B cell (primary cell): ENCODE measurements at regions not wholly inside any gene's neighbourhood (a gene's known extent, or its start where the extent isn't known, plus 50 kb on each side); places are given as distances from the start of the nearest gene placed in this dataset.
"Not testable (repeated sequence)": the region's sequence is repeated elsewhere in the genome, so short reads cannot be mapped to it uniquely, and the experiment has no call there.

Source experiments
- ATAC-seq: fragments of 200-7000 bp; cut with Tn5 transposase; one replicate; pipeline ENCODE4 v1.10.0; 2021; ENCODE audit warnings: low read depth, mild to moderate bottlenecking, moderate number of reproducible peaks, moderate library complexity
- CTCF ChIA-PET: fragments of 350-600 bp; sonication (Branson Sonifier 250); formaldehyde crosslinking; loops from one replicate; lab custom pipeline; 2021; ENCODE audit warnings: antibody characterized with exemption, inconsistent platforms; lab: Charles Lee
- POLR2A ChIA-PET: fragments of 350-600 bp; sonication (Branson Sonifier 250); formaldehyde crosslinking; loops from one replicate; lab custom pipeline; 2021; ENCODE audit warnings: antibody characterized with exemption; lab: Charles Lee
- DNase-seq: peaks from one replicate; pipeline ENCODE4 v3.0.0; 2013
- H2AFZ ChIP-seq: 2 replicates; pipeline ENCODE4 v1.6.1; 2012; ENCODE audit warnings: mild to moderate bottlenecking, low read depth, low read length; ENCODE audit not compliant: insufficient read depth, poor library complexity, severe bottlenecking
- H3K27ac ChIP-seq, 2 donors: 1 replicate in 1 of 2; 2 replicates in 1 of 2; pipeline ENCODE4 v1.5.1; 2012 to 2013; ENCODE audit warnings: low read length in 2 of 2, mild to moderate bottlenecking in 2 of 2, moderate library complexity in 1 of 2
- H3K27me3 ChIP-seq, 4 experiments: fragments of 200-600 bp in 1 of 4; sonication (generic) in 1 of 4; replicated peaks in 1 of 4; 1 replicate in 2 of 4; 2 replicates in 2 of 4; pipeline versions ENCODE4 v1.6.1 to v1.7.0; 2013 to 2016; ENCODE audit warnings: low read length in 3 of 4, mild to moderate bottlenecking in 2 of 4, mixed read lengths in 1 of 4, moderate library complexity in 1 of 4; ENCODE audit not compliant: insufficient read depth in 4 of 4, control insufficient read depth in 3 of 4; ENCODE audit errors: control extremely low read depth in 1 of 4
- H3K36me3 ChIP-seq, 2 experiments: replicated peaks in 1 of 2; 1 replicate in 1 of 2; 2 replicates in 1 of 2; pipeline versions ENCODE4 v1.6.1 to v1.7.1; 2013; ENCODE audit warnings: low read length in 1 of 2; ENCODE audit not compliant: insufficient read depth in 2 of 2, control insufficient read depth in 1 of 2; ENCODE audit errors: control extremely low read depth in 1 of 2, extremely low read depth in 1 of 2
- H3K4me1 ChIP-seq, 2 donors: fragments of 200-600 bp in 1 of 2; sonication (generic) in 1 of 2; 1 replicate in 1 of 2; 2 replicates in 1 of 2; pipeline versions ENCODE4 v1.5.1 to v1.6.1; 2013 to 2017; ENCODE audit warnings: low read length in 2 of 2; ENCODE audit not compliant: control insufficient read depth in 2 of 2, insufficient read depth in 2 of 2
- H3K4me2 ChIP-seq: replicated peaks from 2 replicates; pipeline ENCODE3; 2012; ENCODE audit warnings: mild to moderate bottlenecking, low read depth, low read length; ENCODE audit not compliant: poor library complexity, severe bottlenecking
- H3K4me3 ChIP-seq, 5 experiments: fragments of 200-600 bp in 1 of 5; sonication (generic) in 1 of 5; 1 replicate in 3 of 5; 2 replicates in 2 of 5; pipeline versions ENCODE4 v1.5.1 to v1.7.0; 2011 to 2016; ENCODE audit warnings: low read length in 4 of 5, mild to moderate bottlenecking in 4 of 5, low read depth in 2 of 5, control low read depth in 1 of 5, moderate library complexity in 1 of 5; ENCODE audit not compliant: insufficient read depth in 1 of 5; ENCODE audit errors: control extremely low read depth in 1 of 5, extremely low read depth in 1 of 5
- H3K79me2 ChIP-seq: fragments of 200-600 bp; sonication (generic); one replicate; pipeline ENCODE4 v1.6.0; 2016; ENCODE audit warnings: low read length; ENCODE audit not compliant: control insufficient read depth, insufficient read depth
- H3K9ac ChIP-seq: fragments of 200-600 bp; sonication (generic); 2 replicates; pipeline ENCODE4 v1.6.1; 2017; ENCODE audit warnings: mild to moderate bottlenecking, low read length, moderate library complexity
- H3K9me3 ChIP-seq, 3 donors: one replicate each; pipeline versions ENCODE4 v1.6.1 to v1.7.1; 2013; ENCODE audit warnings: low read length in 2 of 3; ENCODE audit not compliant: control insufficient read depth in 2 of 3, insufficient read depth in 1 of 3; ENCODE audit errors: control extremely low read depth in 1 of 3
- H4K20me1 ChIP-seq: 2 replicates; pipeline ENCODE4 v1.6.0; 2012; ENCODE audit warnings: mild to moderate bottlenecking, low read length; ENCODE audit not compliant: insufficient read depth, control insufficient read depth, poor library complexity, severe bottlenecking
- H3K27ac Mint-ChIP-seq: one replicate; pipeline ENCODE4 v1.8.0; 2021; ENCODE audit warnings: mixed read lengths
- H3K27me3 Mint-ChIP-seq: one replicate; pipeline ENCODE4 v1.8.0; 2021; ENCODE audit warnings: mixed read lengths
- H3K4me1 Mint-ChIP-seq: one replicate; pipeline ENCODE4 v1.8.0; 2021; ENCODE audit warnings: mixed read lengths
- H3K4me3 Mint-ChIP-seq: one replicate; pipeline ENCODE4 v1.8.0; 2021; ENCODE audit warnings: mixed read lengths
- H3K9me3 Mint-ChIP-seq: one replicate; pipeline ENCODE4 v1.8.0; 2022; ENCODE audit warnings: mixed read lengths; ENCODE audit not compliant: insufficient read depth
- whole genome bisulfite sequencing: methylation state at CpG from one replicate; pipeline ENCODE4 v1.1.5; 2013; ENCODE audit warnings: missing lambda C conversion rate; ENCODE audit not compliant: insufficient coverage; 5-methylcytosine and 5-hydroxymethylcytosine counted together
- intact Hi-C: fragments of 100-400 bp; cut with micrococcal nuclease; formaldehyde crosslinking; loops from one replicate; pipeline ENCODE4 v1.10.0; 2022

DNA sequence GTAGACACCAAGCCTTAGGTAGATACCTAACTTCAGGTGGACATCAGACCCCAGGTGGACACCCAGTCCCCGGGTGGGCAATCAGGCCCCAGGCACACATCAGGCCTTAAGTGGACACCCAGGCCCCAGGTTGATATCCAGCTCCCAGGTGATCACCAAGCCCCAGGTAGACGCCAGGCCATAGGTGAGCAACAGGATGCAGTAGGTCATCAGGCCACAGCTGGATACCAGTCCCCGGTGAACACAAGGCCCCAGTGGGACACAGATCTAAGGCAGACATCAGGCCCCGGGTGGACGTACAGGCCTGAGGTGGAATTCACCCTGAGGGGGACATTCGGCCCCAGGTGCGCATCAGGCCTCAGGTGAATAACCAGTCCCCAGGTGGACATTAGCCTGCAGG, 201.0 kb downstream of the POTEM start:
- H3K4me3 Mint-ChIP-seq, H3K79me2 ChIP-seq, H2AFZ ChIP-seq, H3K27ac ChIP-seq, POLR2A ChIA-PET, H3K9me3 Mint-ChIP-seq, CTCF ChIA-PET, H3K9ac ChIP-seq, H3K4me1 Mint-ChIP-seq, H3K27me3 ChIP-seq, H3K4me1 ChIP-seq, H4K20me1 ChIP-seq, H3K27me3 Mint-ChIP-seq, H3K4me3 ChIP-seq, DNase-seq, H3K4me2 ChIP-seq, ATAC-seq, intact Hi-C loops, H3K27ac Mint-ChIP-seq, H3K36me3 ChIP-seq: not testable (repeated sequence)
- WGBS, result 97% methylated on average over 4 of the region's 7 CpGs
- peaks cover 0 to 18% (median 0%) of the 10 kb centered on the region in 3 donors for H3K9me3 ChIP-seq

DNA sequence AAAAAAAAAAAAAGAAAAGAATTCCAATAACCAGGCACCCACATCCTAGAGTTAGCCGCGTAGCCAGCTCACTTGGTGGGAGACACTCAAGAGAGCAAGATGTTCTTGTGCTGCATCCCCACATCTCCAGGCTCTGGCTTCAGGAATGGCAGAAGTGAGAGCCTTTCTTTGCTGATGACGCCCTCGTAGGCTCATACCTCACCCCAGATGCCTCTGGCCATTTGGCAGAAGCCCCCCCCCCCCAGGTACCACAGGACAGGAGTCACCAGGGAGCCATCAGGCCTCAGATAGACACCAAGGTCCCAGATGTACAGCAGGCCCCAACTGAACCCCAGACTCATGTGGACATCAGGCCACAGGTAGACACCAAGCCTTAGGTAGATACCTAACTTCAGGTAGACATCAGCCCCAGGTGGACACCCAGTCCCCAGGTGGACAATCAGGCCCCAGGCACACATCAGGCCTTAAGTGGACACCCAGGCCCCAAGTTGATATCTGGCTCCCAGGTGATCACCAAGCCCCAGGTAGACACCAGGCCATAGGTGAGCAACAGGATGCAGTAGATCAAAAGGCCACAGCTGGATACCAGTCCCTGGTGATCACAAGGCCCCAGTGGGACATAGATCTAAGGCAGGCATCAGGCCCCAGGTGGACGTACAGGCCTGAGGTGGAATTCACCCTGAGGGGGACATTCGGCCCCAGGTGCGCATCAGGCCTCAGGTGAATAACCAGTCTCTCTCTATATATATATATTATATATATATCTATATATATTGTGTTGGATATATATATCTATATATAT, 202.5 kb downstream of the POTEM start:
- H2AFZ ChIP-seq, H4K20me1 ChIP-seq, H3K27me3 Mint-ChIP-seq, POLR2A ChIA-PET, H3K27me3 ChIP-seq, H3K27ac ChIP-seq, DNase-seq, H3K9me3 Mint-ChIP-seq, H3K9ac ChIP-seq, H3K4me3 ChIP-seq, H3K36me3 ChIP-seq, ATAC-seq, H3K4me1 Mint-ChIP-seq, CTCF ChIA-PET, intact Hi-C loops, H3K27ac Mint-ChIP-seq, H3K4me2 ChIP-seq, H3K79me2 ChIP-seq, H3K4me1 ChIP-seq, H3K4me3 Mint-ChIP-seq: not testable (repeated sequence)
- peaks cover 0 to 18% (median 0%) of the 10 kb centered on the region in 3 donors for H3K9me3 ChIP-seq
- 79% methylated on average over 2 of the region's 7 CpGs for WGBS

DNA sequence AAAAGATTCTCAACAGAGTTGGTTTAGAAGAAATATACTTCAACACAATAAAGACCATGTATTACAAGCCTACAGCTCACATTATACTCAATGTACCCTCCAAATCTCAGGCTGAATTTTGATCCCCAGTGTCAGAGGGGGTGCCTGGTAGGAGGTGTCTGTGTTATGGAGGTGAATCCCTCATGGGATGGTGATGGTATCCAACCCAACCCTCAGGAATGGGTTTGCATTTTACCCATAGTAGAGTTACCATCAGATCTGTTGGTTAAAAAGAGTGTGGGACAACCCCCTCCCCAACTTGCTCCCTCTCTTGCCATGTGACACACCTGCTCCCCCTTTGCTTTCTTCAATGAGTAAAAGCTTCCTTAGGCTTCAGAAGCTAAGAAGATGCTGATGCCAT, 205.5 kb downstream of the POTEM start:
- ATAC-seq, H3K27me3 Mint-ChIP-seq, H2AFZ ChIP-seq, POLR2A ChIA-PET, H3K27ac ChIP-seq, H3K4me3 ChIP-seq, DNase-seq, H3K9me3 Mint-ChIP-seq, H3K79me2 ChIP-seq, H3K36me3 ChIP-seq, H3K4me3 Mint-ChIP-seq, H3K27me3 ChIP-seq, H3K9ac ChIP-seq, intact Hi-C loops, H3K4me1 ChIP-seq, H3K4me2 ChIP-seq, CTCF ChIA-PET, H4K20me1 ChIP-seq, H3K4me1 Mint-ChIP-seq, H3K27ac Mint-ChIP-seq: not testable (repeated sequence)
- H3K9me3 ChIP-seq, result peaks cover 0 to 12% (median 0%) of the 10 kb centered on the region in 3 donors

DNA sequence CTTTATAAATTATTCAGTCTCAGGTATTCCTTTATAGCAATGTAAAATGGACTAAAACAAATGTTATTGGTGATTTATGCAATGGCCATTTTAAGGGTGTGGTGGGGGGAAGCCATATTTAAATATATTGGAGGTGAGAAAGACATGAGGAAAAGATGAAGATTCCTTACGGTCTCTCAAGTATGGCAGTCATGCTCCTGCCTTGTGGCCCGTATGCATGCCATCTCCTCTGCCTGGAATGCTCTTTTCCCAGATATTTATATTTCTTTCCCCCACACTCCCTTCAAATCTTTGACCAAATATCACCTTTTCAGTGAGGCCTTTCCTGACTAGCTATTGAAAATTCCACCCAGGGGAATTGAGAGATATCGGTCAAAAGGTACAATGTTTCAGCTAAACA, 206.0 kb downstream of the POTEM start:
- H3K4me3 Mint-ChIP-seq, H3K79me2 ChIP-seq: not testable (repeated sequence)

More for the DNA sequence above, 206.0 kb downstream of the POTEM start:
- H3K9me3 ChIP-seq, H3K9ac ChIP-seq, H3K36me3 ChIP-seq, DNase-seq, H3K27me3 Mint-ChIP-seq, H3K4me2 ChIP-seq, H3K9me3 Mint-ChIP-seq, H3K4me1 ChIP-seq, H3K27ac Mint-ChIP-seq, H3K4me3 ChIP-seq, H3K27me3 ChIP-seq, H2AFZ ChIP-seq, intact Hi-C loops, H4K20me1 ChIP-seq, CTCF ChIA-PET, H3K4me1 Mint-ChIP-seq, ATAC-seq, POLR2A ChIA-PET, H3K27ac ChIP-seq: not testable (repeated sequence)
- WGBS, result no CpG with 5 or more reads among the region's 3 CpGs
